GM18519 (cell line): ENCODE measurements at regions not wholly inside any gene's neighbourhood (a gene's known extent, or its start where the extent isn't known, plus 50 kb on each side); places are given as distances from the start of the nearest gene placed in this dataset.
"Not testable (repeated sequence)": the region's sequence is repeated elsewhere in the genome, so short reads cannot be mapped to it uniquely, and the experiment has no call there.

Experiments
- ATAC-seq: cut with Tn5 transposase; IDR thresholded peaks from one replicate; pipeline ENCODE4 v1.9.1; 2021; ENCODE audit warnings: mild to moderate bottlenecking, moderate library complexity; ENCODE audit not compliant: unreplicated experiment, low FRiP score

GRCh38 chr11:96588793-96589192, 199.0 kb downstream of the JRKL start:
- not testable (repeated sequence) for ATAC-seq

- no peak for ATAC-seq
Observed at GRCh38 chr11:96595011-96595410, 205.2 kb downstream of the JRKL start.

GRCh38 chr11:96607864-96608558, 218.2 kb downstream of the JRKL start:
- no peak for ATAC-seq

DNA sequence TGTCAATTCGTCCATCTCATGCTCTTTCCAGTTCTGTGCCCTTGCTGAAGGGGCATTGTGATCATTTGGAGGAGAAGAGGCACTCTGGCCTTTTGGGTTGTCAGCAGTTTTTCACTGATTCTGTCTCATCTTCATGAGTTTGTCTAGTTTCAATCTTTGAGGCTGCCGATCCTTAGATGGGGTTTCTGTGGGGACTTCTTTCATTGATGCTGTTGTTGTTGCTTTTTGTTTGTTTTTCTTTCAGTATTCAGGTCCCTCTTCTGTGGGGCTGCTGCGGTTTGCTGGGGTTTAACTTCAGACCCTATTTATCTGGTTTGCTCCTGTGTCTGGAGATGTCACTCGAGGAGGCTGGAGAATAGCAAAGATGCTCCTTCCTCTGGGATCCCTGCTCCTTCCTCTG, 224.3 kb downstream of the JRKL start:
- no peak for ATAC-seq

DNA sequence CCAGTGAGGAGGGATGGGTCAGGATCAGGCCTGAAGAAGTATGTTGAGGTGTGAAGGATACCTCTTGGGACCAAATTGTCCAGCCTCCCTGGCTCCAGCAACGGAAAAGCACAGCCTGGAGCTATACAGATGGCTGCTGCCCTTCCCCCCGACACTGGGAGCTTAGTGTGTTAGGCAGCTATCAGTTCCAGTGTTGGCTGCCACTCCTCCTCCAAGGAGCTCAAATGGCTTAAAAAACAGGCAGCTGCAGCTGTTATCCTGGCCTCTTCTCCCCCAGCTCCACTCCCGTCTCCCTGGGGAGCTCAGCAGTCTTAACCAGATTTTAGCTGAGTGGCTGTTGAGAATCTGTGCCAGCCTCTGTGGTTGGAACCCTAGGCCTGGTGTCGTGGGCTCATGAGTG, 225.0 kb downstream of the JRKL start:
- no peak for ATAC-seq

DNA sequence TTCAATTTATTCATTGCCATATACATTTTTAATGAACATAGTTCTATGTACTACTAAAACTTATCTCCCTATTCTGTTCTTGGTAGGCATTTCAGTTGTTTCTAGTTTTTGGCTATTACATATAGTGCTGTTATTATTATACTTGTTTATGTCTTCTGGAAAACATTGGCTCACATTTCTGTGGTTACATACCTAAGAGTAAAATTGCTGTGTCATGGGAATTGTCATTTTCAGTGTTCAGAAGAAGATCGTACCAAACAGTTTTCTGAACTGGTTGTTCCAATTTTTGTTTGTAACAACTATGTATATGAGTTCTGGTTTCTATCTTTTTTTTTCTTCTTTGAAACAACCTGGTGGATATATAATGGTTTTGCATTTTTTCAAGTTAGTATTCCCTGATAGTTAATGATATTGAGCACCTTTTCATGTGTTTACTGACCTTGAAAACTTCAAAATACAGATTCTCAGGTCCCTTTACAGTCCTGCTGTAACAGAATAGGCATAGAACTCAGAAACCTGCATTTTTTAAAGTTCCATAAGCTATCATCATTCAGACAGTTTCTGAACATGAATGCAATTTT, 230.7 kb downstream of the JRKL start:
- ATAC-seq = no peak

DNA sequence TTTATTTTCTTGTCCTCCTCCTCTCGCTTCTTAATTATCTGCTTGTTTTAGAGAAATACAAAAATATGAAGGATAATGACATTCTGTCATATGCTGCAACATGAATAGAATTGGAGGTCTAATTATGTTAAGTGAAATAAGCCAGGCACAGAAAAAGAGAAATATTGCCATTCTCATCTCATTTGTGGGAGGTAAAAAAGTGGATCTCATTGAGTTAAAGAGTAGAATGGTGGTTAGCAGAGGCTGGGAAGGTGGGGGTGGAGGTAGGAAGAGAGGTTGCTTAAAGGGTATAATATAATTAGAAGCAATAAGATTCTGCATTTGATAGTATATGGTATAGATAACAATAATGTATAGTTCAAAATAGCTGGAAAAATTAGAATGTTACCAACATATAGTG, 231.3 kb downstream of the JRKL start:
- no peak for ATAC-seq

- no peak for ATAC-seq
Observed at GRCh38 chr11:96622026-96622634, 232.3 kb downstream of the JRKL start.

DNA sequence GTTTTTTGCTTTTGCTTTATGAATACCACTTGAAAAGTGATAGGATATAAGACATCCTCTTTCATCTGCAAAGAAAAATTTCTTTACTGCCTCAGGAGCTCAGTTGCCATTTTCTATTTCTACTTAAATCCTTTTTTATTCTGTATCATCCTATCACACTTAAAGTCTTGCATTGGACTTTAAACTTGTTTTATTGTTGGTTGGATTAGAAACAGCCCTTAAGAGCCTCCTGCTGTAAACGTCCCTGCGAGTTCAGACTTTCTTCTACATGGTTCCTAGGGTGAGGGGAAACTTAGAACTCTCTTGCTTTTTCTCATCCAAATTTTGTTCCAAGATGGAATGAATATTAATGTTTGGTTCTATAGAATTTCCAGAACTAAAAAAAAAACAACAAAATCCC, 234.3 kb downstream of the JRKL start:
- ATAC-seq = no peak

- no peak for ATAC-seq
Observed at GRCh38 chr11:96627376-96627775, 237.6 kb downstream of the JRKL start.

GRCh38 chr11:96635655-96636054, 245.8 kb downstream of the JRKL start:
- no peak for ATAC-seq

- no peak for ATAC-seq
Observed at GRCh38 chr11:96641261-96641660, 251.4 kb downstream of the JRKL start.

DNA sequence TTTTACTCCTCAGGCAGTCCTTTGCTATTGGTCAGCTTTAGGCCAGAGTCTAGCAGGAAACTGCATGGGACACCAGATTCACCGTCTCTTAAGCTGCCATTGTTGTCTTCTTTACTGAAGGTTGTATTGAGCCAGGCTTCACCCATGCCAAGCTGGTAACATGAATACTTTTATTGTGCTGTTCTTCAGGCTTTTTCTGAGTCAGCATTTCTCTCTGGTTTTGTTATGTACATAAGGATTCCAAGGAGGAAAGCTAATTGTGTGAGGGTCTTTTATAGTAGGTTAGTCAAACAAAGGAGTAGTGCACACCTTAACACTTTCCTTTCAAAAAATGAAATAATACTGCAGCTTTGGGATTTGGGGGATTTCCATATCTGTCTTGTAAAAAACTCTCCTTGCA, 252.8 kb downstream of the JRKL start:
- ATAC-seq = no peak

GRCh38 chr11:96643173-96643572, 253.4 kb downstream of the JRKL start:
- ATAC-seq = no peak

GRCh38 chr11:96647621-96648020, 257.8 kb downstream of the JRKL start:
- no peak for ATAC-seq

GRCh38 chr11:96648991-96649390, 259.2 kb downstream of the JRKL start:
- no peak for ATAC-seq

GRCh38 chr11:96652516-96652915, 262.7 kb downstream of the JRKL start:
- no peak for ATAC-seq

- ATAC-seq = no peak
Observed at GRCh38 chr11:96655474-96655873, 265.7 kb downstream of the JRKL start.

DNA sequence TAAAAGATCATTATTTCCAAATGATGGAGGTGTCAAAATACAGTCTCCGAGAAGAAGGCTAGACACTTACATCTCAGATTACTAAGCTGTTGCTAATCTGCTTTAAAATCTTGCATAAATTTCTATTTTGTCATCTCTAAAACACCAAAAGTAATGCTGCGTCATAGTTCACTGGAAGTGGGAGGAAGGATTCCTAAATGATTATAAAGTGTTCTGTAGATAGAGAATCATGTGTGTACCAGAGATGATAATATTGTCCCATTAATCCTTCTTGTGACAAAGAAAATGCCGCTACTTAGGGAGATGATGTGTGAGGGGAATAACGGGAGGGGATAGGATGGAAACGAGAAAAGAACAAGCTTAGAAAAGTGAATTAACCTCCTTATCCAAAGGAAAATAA, 268.6 kb downstream of the JRKL start:
- no peak for ATAC-seq

GRCh38 chr11:96664110-96664509, 274.3 kb downstream of the JRKL start:
- ATAC-seq = no peak

DNA sequence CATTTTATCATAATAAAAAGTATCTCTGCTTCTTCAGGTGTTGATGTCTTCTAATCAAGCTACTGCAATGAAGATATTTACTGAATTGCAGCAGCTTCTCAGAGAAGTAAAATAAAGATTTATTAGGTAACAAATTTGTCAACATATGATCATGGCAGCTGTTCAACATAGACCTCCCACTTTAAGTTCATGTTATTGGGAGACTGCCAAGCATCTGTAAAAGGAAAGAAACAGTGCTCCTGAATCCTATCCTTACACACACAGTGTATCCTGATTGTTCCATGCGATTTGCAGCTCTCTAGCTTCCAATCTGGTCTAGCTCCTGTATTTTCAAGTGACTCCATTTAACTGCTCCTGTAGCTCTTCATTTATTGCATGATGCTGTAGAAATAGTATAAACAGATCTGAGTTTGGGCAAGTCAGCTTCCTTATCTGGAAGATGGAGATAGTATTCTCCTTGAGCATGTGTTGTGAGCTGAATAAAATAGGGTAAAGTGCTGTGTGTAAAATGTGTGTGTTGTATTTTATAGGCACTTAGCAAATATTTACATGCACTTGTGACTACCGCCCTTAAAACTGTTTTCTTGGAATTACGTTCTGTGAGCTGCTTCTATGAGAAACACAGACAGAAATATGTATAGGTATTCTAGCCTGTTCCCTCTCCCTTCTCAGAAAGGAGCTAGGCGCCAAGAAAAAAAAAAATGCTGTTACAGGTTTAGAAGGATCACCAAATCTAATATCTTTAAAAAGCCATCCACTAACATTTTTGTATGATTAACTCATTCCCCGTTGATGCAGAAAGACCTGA, 290.6 kb downstream of the JRKL start:
- ATAC-seq = no peak
